ENCODE measurements at regions not wholly inside any gene's neighbourhood (a gene's known extent, or its start where the extent isn't known, plus 50 kb on each side); places are given as distances from the start of the nearest gene placed in this dataset.
A peak's percentile ranks its signal among the peaks of the same experiment; 100 is the strongest.
"Not testable (repeated sequence)": the region's sequence is repeated elsewhere in the genome, so short reads cannot be mapped to it uniquely, and the experiment has no call there.

GRCh38 chr6:97347111-97347510 is 64.1 kb upstream of the MMS22L start:
- Histone ChIP-seq H3K36me3 (ENCODE audit: control insufficient read depth, low read depth, low read length) (no peaks in the 10 kb centered on the region), H3K27ac (ENCODE audit: low read length) (no peak overlapping the region), H3K27me3 (ENCODE audit: control insufficient read depth, insufficient read depth, low read length) (peaks cover 6% of the 10 kb centered on the region), H3K4me1 (ENCODE audit: control insufficient read depth, low read depth, low read length) (peaks cover 9% of the 10 kb centered on the region), H3K9ac (ENCODE audit: low read length) (no peak overlapping the region), H3K9me3 (ENCODE audit: control insufficient read depth, low read depth, low read length) (no peaks in the 10 kb centered on the region), H3K4me3 (ENCODE audit: low read length) (no peak overlapping the region)

- Histone ChIP-seq H3K9me3 (ENCODE audit: control insufficient read depth, low read depth, low read length) (no peaks in the 10 kb centered on the region), H3K4me3 (ENCODE audit: low read length) (no peak overlapping the region), H3K27me3 (ENCODE audit: control insufficient read depth, insufficient read depth, low read length) (no peaks in the 10 kb centered on the region), H3K27ac (ENCODE audit: low read length) (no peak overlapping the region), H3K9ac (ENCODE audit: low read length) (no peak overlapping the region), H3K36me3 (ENCODE audit: control insufficient read depth, low read depth, low read length) (no peaks in the 10 kb centered on the region), H3K4me1 (ENCODE audit: control insufficient read depth, low read depth, low read length) (no peaks in the 10 kb centered on the region)
Measured at GRCh38 chr6:97361286-97361685, 78.3 kb upstream of the MMS22L start.

GRCh38 chr6:97364327-97364726 is 81.3 kb upstream of the MMS22L start:
- Histone ChIP-seq H3K36me3 (ENCODE audit: control insufficient read depth, low read depth, low read length) (no peaks in the 10 kb centered on the region), H3K27ac (ENCODE audit: low read length) (no peak overlapping the region), H3K9me3 (ENCODE audit: control insufficient read depth, low read depth, low read length) (no peaks in the 10 kb centered on the region), H3K4me3 (ENCODE audit: low read length) (no peak overlapping the region), H3K27me3 (ENCODE audit: control insufficient read depth, insufficient read depth, low read length) (no peaks in the 10 kb centered on the region), H3K9ac (ENCODE audit: low read length) (no peak overlapping the region), H3K4me1 (ENCODE audit: control insufficient read depth, low read depth, low read length) (no peaks in the 10 kb centered on the region)

- not testable (repeated sequence) for H3K4me3 ChIP-seq (ENCODE audit: low read length); H3K27ac ChIP-seq (ENCODE audit: low read length)
Measured at GRCh38 chr6:97382071-97382470, 99.1 kb upstream of the MMS22L start.

GRCh38 chr6:97392735-97393134 is 109.7 kb upstream of the MMS22L start:
- Histone ChIP-seq H3K9me3 (ENCODE audit: control insufficient read depth, low read depth, low read length) (no peaks in the 10 kb centered on the region), H3K36me3 (ENCODE audit: control insufficient read depth, low read depth, low read length) (no peaks in the 10 kb centered on the region), H3K4me1 (ENCODE audit: control insufficient read depth, low read depth, low read length) (no peaks in the 10 kb centered on the region), H3K9ac (ENCODE audit: low read length) (no peak overlapping the region), H3K27me3 (ENCODE audit: control insufficient read depth, insufficient read depth, low read length) (no peaks in the 10 kb centered on the region), H3K4me3 (ENCODE audit: low read length) (no peak overlapping the region), H3K27ac (ENCODE audit: low read length) (no peak overlapping the region)

More at GRCh38 chr6:97382071-97382470, 99.1 kb upstream of the MMS22L start:
- not testable (repeated sequence) for H3K9me3 ChIP-seq (ENCODE audit: control insufficient read depth, low read depth, low read length); H3K27me3 ChIP-seq (ENCODE audit: control insufficient read depth, insufficient read depth, low read length); H3K9ac ChIP-seq (ENCODE audit: low read length); H3K36me3 ChIP-seq (ENCODE audit: control insufficient read depth, low read depth, low read length); H3K4me1 ChIP-seq (ENCODE audit: control insufficient read depth, low read depth, low read length)

GRCh38 chr6:97394160-97394748 is 111.2 kb upstream of the MMS22L start:
- Histone ChIP-seq H3K4me3 (ENCODE audit: low read length) (no peak overlapping the region), H3K9ac (ENCODE audit: low read length) (no peak overlapping the region), H3K27ac (ENCODE audit: low read length) (no peak overlapping the region), H3K9me3 (ENCODE audit: control insufficient read depth, low read depth, low read length) (no peaks in the 10 kb centered on the region), H3K27me3 (ENCODE audit: control insufficient read depth, insufficient read depth, low read length) (no peaks in the 10 kb centered on the region), H3K4me1 (ENCODE audit: control insufficient read depth, low read depth, low read length) (no peaks in the 10 kb centered on the region), H3K36me3 (ENCODE audit: control insufficient read depth, low read depth, low read length) (no peaks in the 10 kb centered on the region)

GRCh38 chr6:97396880-97397279 is 113.9 kb upstream of the MMS22L start:
- H3K27ac ChIP-seq (ENCODE audit: low read length): no peak overlapping the region
- no peak overlapping the region for H3K9ac ChIP-seq (ENCODE audit: low read length)
- H3K4me3 ChIP-seq (ENCODE audit: low read length): no peak overlapping the region
- H3K36me3 ChIP-seq (ENCODE audit: control insufficient read depth, low read depth, low read length): no peaks in the 10 kb centered on the region
- H3K4me1 ChIP-seq (ENCODE audit: control insufficient read depth, low read depth, low read length): no peaks in the 10 kb centered on the region
- H3K27me3 ChIP-seq (ENCODE audit: control insufficient read depth, insufficient read depth, low read length): no peaks in the 10 kb centered on the region
- H3K9me3 ChIP-seq (ENCODE audit: control insufficient read depth, low read depth, low read length): no peaks in the 10 kb centered on the region

GRCh38 chr6:97399208-97399607 is 116.2 kb upstream of the MMS22L start:
- H3K4me3 ChIP-seq (ENCODE audit: low read length): no peak overlapping the region

GRCh38 chr6:97401533-97401932 is 118.5 kb upstream of the MMS22L start:
- H3K27me3 ChIP-seq (ENCODE audit: control insufficient read depth, insufficient read depth, low read length): no peaks in the 10 kb centered on the region
- H3K9ac ChIP-seq (ENCODE audit: low read length): no peak overlapping the region
- no peak overlapping the region for H3K27ac ChIP-seq (ENCODE audit: low read length)
- no peaks in the 10 kb centered on the region for H3K36me3 ChIP-seq (ENCODE audit: control insufficient read depth, low read depth, low read length)
- H3K4me3 ChIP-seq (ENCODE audit: low read length): no peak overlapping the region
- peaks cover 4% of the 10 kb centered on the region for H3K4me1 ChIP-seq (ENCODE audit: control insufficient read depth, low read depth, low read length)
- no peaks in the 10 kb centered on the region for H3K9me3 ChIP-seq (ENCODE audit: control insufficient read depth, low read depth, low read length)

More at GRCh38 chr6:97399208-97399607, 116.2 kb upstream of the MMS22L start:
- Histone ChIP-seq H3K27ac (ENCODE audit: low read length) (no peak overlapping the region), H3K36me3 (ENCODE audit: control insufficient read depth, low read depth, low read length) (no peaks in the 10 kb centered on the region), H3K27me3 (ENCODE audit: control insufficient read depth, insufficient read depth, low read length) (no peaks in the 10 kb centered on the region), H3K4me1 (ENCODE audit: control insufficient read depth, low read depth, low read length) (no peaks in the 10 kb centered on the region), H3K9me3 (ENCODE audit: control insufficient read depth, low read depth, low read length) (no peaks in the 10 kb centered on the region), H3K9ac (ENCODE audit: low read length) (no peak overlapping the region)

GRCh38 chr6:97405818-97406409 is 122.9 kb upstream of the MMS22L start:
- peak overlapping the region; percentile 5 for H3K27ac ChIP-seq (ENCODE audit: low read length)
- no peaks in the 10 kb centered on the region for H3K9me3 ChIP-seq (ENCODE audit: control insufficient read depth, low read depth, low read length)
- no peaks in the 10 kb centered on the region for H3K36me3 ChIP-seq (ENCODE audit: control insufficient read depth, low read depth, low read length)
- H3K4me1 ChIP-seq (ENCODE audit: control insufficient read depth, low read depth, low read length): peaks cover 4% of the 10 kb centered on the region
- H3K9ac ChIP-seq (ENCODE audit: low read length): no peak overlapping the region
- H3K27me3 ChIP-seq (ENCODE audit: control insufficient read depth, insufficient read depth, low read length): no peaks in the 10 kb centered on the region
- H3K4me3 ChIP-seq (ENCODE audit: low read length): no peak overlapping the region

- no peaks in the 10 kb centered on the region for H3K9me3 ChIP-seq (ENCODE audit: control insufficient read depth, low read depth, low read length)
- H3K27me3 ChIP-seq (ENCODE audit: control insufficient read depth, insufficient read depth, low read length): no peaks in the 10 kb centered on the region
- peaks cover 4% of the 10 kb centered on the region for H3K4me1 ChIP-seq (ENCODE audit: control insufficient read depth, low read depth, low read length)
- no peaks in the 10 kb centered on the region for H3K36me3 ChIP-seq (ENCODE audit: control insufficient read depth, low read depth, low read length)
- no peak overlapping the region for H3K4me3 ChIP-seq (ENCODE audit: low read length)
- H3K27ac ChIP-seq (ENCODE audit: low read length): no peak overlapping the region
- H3K9ac ChIP-seq (ENCODE audit: low read length): no peak overlapping the region
Measured at GRCh38 chr6:97406633-97407032, 123.6 kb upstream of the MMS22L start.

GRCh38 chr6:97411610-97412009 is 128.6 kb upstream of the MMS22L start:
- no peaks in the 10 kb centered on the region for H3K27me3 ChIP-seq (ENCODE audit: control insufficient read depth, insufficient read depth, low read length)
- H3K9me3 ChIP-seq (ENCODE audit: control insufficient read depth, low read depth, low read length): no peaks in the 10 kb centered on the region
- H3K36me3 ChIP-seq (ENCODE audit: control insufficient read depth, low read depth, low read length): no peaks in the 10 kb centered on the region
- H3K9ac ChIP-seq (ENCODE audit: low read length): no peak overlapping the region
- H3K27ac ChIP-seq (ENCODE audit: low read length): no peak overlapping the region
- H3K4me1 ChIP-seq (ENCODE audit: control insufficient read depth, low read depth, low read length): no peaks in the 10 kb centered on the region
- H3K4me3 ChIP-seq (ENCODE audit: low read length): no peak overlapping the region

All from iPS-18a (cell line).